ENCODE measurements at regions not wholly inside any gene's neighbourhood (a gene's known extent, or its start where the extent isn't known, plus 50 kb on each side); places are given as distances from the start of the nearest gene placed in this dataset.

- FAIRE-seq: no peak
- H3K36me3 ChIP-seq (replicated peaks in 1 of 2; ENCODE audit: control insufficient read depth in 1 of 2, insufficient read depth in 2 of 2, low read length in 2 of 2): no peaks in the 10 kb centered on the region
- ChIA-PET CTCF (ENCODE audit: low intra/inter-chr PET ratio, low total read pairs) (no interaction called here), POLR2A (no interaction called here)
- in situ Hi-C loops (cut with HindIII; ENCODE audit: extremely low pct_ligation_motif_present, low pct_unique_long_range_greater_than_20kb): no loop called here
- H3K9ac ChIP-seq (ENCODE audit: insufficient read depth, low read depth, low read length): no peak overlapping the region
- no TSS peak for BruUV-seq (replicated peaks)
- no peak overlapping the region for H3K4me2 ChIP-seq (ENCODE audit: low read depth, low read length)
- WGBS (ENCODE audit: low lambda C conversion rate): 92% methylated on average over 21 of the region's 21 CpGs
- intact Hi-C loops (cut with micrococcal nuclease; ENCODE audit: unreplicated experiment): no loop called here
- no peaks in the 10 kb centered on the region for H3K9me3 ChIP-seq (ENCODE audit: low read length)
- H3K27ac ChIP-seq (ENCODE audit: extremely low read length, insufficient read depth, low read length): no peak overlapping the region
- no peak for TF ChIP-seq FOSL2 (CRISPR knock-in tag; IDR thresholded peaks at IDR 0.05)
- no peak for TF ChIP-seq CREB1 (IDR thresholded peaks at IDR 0.05)
- no peak for TF ChIP-seq CREB1 (CRISPR knock-in tag; IDR thresholded peaks at IDR 0.05)
- no peak for TF ChIP-seq ZSCAN20 (CRISPR knock-in tag; IDR thresholded peaks at IDR 0.05; ENCODE audit: borderline replicate concordance)
- TF ChIP-seq AHR (CRISPR knock-in tag; IDR thresholded peaks at IDR 0.05): no peak
- TF ChIP-seq THAP8 (CRISPR knock-in tag; IDR thresholded peaks at IDR 0.05; ENCODE audit: borderline replicate concordance): no peak
- TF ChIP-seq ZNF709 (CRISPR knock-in tag; IDR thresholded peaks at IDR 0.05): no peak
- no peak for TF ChIP-seq ZNF556 (CRISPR knock-in tag; IDR thresholded peaks at IDR 0.05; ENCODE audit: borderline replicate concordance)
- TF ChIP-seq ZFYVE20 (CRISPR knock-in tag; IDR thresholded peaks at IDR 0.05; ENCODE audit: borderline replicate concordance, low read depth): no peak
- no peak for TF ChIP-seq JARID2 (CRISPR knock-in tag; IDR thresholded peaks at IDR 0.05; ENCODE audit: insufficient replicate concordance)
- no peak for TF ChIP-seq CHD4 (IDR thresholded peaks at IDR 0.05; ENCODE audit: borderline replicate concordance, low read length)
- no peak for TF ChIP-seq ESRRA (CRISPR knock-in tag; IDR thresholded peaks at IDR 0.05; ENCODE audit: low read depth)
- TF ChIP-seq TFDP1 (CRISPR knock-in tag; IDR thresholded peaks at IDR 0.05; ENCODE audit: borderline replicate concordance): no peak
- H3K4me1 ChIP-seq (ENCODE audit: insufficient read depth, low read length): no peaks in the 10 kb centered on the region
- no peak for ATAC-seq
- H2AFZ ChIP-seq (ENCODE audit: low read length): no peak overlapping the region
- peaks cover 5% of the 10 kb centered on the region; the same call in 1 of the 2 replicates for H4K20me1 ChIP-seq (ENCODE audit: insufficient read depth, low read length)
- H3K27me3 ChIP-seq (ENCODE audit: control insufficient read depth in 1 of 2, insufficient read depth in 2 of 2, low read length in 2 of 2): no peaks in the 10 kb centered on the region; a peak in 1 of 5 replicates
- DNase-seq (ENCODE audit: low spot score): no peak
- no peak overlapping the region for H3K4me3 ChIP-seq (replicated peaks in 1 of 3; ENCODE audit: insufficient read depth in 1 of 3, low read depth in 2 of 3, low read length in 3 of 3)
- H3K79me2 ChIP-seq (ENCODE audit: insufficient read depth, low read length): no peaks in the 10 kb centered on the region
These were observed 236.7 kb upstream of the CIBAR2 start for GRCh38 chr16:85348911-85349334.
